Activated naive CD4-positive, alpha-beta T cell treated with anti-CD3 and anti-CD28 coated beads for 36 hours (primary cell): ENCODE measurements at regions not wholly inside any gene's neighbourhood (a gene's known extent, or its start where the extent isn't known, plus 50 kb on each side); places are given as distances from the start of the nearest gene placed in this dataset.
"Not testable (repeated sequence)": the region's sequence is repeated elsewhere in the genome, so short reads cannot be mapped to it uniquely, and the experiment has no call there.

Experiments
- CTCF ChIA-PET: fragments of 350-600 bp; sonication (Branson Sonifier 250); formaldehyde crosslinking; loops from one replicate; lab custom pipeline; 2021; ENCODE audit warnings: antibody characterized with exemption; lab: Charles Lee
- DNase-seq: peaks from one replicate; pipeline ENCODE4 v3.0.0-alpha.2; 2020
- H3K27ac Mint-ChIP-seq: one replicate; pipeline ENCODE4 v1.8.0; 2021; ENCODE audit warnings: mild to moderate bottlenecking, mixed read lengths
- H3K27me3 Mint-ChIP-seq: one replicate; pipeline ENCODE4 v1.8.0; 2021; ENCODE audit warnings: low read depth, mixed read lengths
- H3K36me3 Mint-ChIP-seq: one replicate; pipeline ENCODE4 v1.8.0; 2021; ENCODE audit warnings: low read depth, mixed read lengths
- H3K4me1 Mint-ChIP-seq: one replicate; pipeline ENCODE4 v1.8.0; 2021; ENCODE audit warnings: low read depth, mixed read lengths
- H3K4me3 Mint-ChIP-seq: one replicate; pipeline ENCODE4 v1.8.0; 2021; ENCODE audit warnings: mild to moderate bottlenecking, moderate library complexity, mixed read lengths
- H3K9me3 Mint-ChIP-seq: one replicate; pipeline ENCODE4 v1.8.0; 2021; ENCODE audit warnings: mixed read lengths
- intact Hi-C: fragments of 100-400 bp; cut with micrococcal nuclease; formaldehyde crosslinking; loops from one replicate; pipeline ENCODE4 v1.15.1; 2023

DNA sequence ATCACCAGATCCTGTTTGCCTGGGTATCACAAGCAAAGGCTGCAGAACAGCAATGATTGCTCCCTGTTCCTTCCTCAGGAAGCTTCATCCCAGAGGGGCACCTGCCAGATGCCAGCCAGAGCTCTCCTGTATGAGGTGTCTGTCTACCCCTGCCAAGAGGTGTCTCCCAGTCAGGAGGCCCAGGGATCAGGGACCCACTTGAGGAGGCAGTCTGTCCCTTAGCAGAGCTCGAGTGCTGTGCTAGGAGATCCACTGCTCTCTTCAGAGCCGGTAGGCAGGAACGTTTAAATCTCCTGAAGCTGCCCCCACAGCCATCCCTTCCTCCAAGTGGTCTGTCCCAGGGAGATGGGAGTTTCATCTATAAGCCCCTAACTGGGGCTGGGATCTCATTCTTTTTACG lies 294.6 kb downstream of the BCAT1 start:
- H3K4me3 Mint-ChIP-seq, H3K36me3 Mint-ChIP-seq, DNase-seq, H3K9me3 Mint-ChIP-seq, intact Hi-C loops, H3K27me3 Mint-ChIP-seq, CTCF ChIA-PET, H3K4me1 Mint-ChIP-seq, H3K27ac Mint-ChIP-seq: not testable (repeated sequence)

GRCh38 chr12:24649634-24650033 lies 299.3 kb downstream of the BCAT1 start:
- Mint-ChIP-seq H3K4me3 (no peak overlapping the region), H3K27me3 (no peaks in the 10 kb centered on the region), H3K27ac (no peak overlapping the region), H3K36me3 (no peaks in the 10 kb centered on the region), H3K4me1 (no peaks in the 10 kb centered on the region), H3K9me3 (peaks cover 2% of the 10 kb centered on the region)
- intact Hi-C loops: no loop called here
- DNase-seq: no peak
- CTCF ChIA-PET: no interaction called here

DNA sequence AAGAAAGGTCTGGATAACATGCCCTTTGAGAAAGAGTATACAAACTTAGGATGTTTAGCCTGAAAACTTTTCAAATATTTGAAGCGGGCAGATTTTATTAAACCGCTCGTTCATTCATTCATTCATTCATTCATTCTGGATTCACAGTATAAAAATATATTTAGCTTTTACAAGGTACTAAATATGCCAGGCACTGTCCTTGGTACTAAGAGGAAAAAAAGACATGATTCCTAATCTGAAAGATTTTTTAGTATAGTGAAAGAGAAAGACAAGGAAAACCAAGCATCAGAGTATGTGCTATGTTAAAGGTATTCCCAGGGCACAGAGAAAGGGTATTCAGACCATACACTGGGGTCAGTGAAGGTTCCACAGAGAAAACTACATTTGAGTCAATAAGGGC lies 299.7 kb downstream of the BCAT1 start:
- H3K27ac Mint-ChIP-seq: no peak overlapping the region
- no peaks in the 10 kb centered on the region for H3K36me3 Mint-ChIP-seq
- H3K4me3 Mint-ChIP-seq: no peak overlapping the region
- CTCF ChIA-PET: no interaction called here
- H3K4me1 Mint-ChIP-seq: no peaks in the 10 kb centered on the region
- H3K27me3 Mint-ChIP-seq: no peaks in the 10 kb centered on the region
- intact Hi-C loops: no loop called here
- DNase-seq: no peak
- peaks cover 2% of the 10 kb centered on the region for H3K9me3 Mint-ChIP-seq

DNA sequence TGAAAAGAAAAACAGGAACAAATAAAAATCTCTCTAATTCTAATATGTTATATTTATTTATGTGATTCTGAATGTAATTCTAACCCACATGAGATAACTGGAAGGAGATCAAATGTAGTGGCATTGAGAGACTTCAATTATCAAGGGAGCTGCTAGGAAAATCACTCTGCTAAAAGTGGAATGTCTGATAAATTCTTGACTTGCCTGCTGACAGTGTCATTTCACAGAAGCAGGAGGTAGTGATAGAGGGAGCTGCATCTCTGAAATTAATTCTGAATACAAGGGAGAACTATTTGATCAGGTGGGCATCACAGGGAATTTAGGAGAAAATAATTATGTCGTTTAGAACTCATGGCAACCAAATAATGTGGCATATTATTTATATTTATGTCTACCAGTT lies 303.6 kb downstream of the BCAT1 start:
- Mint-ChIP-seq H3K36me3 (no peaks in the 10 kb centered on the region), H3K27ac (no peak overlapping the region), H3K9me3 (no peaks in the 10 kb centered on the region), H3K4me3 (no peak overlapping the region), H3K27me3 (no peaks in the 10 kb centered on the region), H3K4me1 (no peaks in the 10 kb centered on the region)
- intact Hi-C loops: no loop called here
- no peak for DNase-seq
- CTCF ChIA-PET: no interaction called here

- H3K27ac Mint-ChIP-seq: no peak overlapping the region
- H3K4me1 Mint-ChIP-seq: no peaks in the 10 kb centered on the region
- H3K9me3 Mint-ChIP-seq: no peaks in the 10 kb centered on the region
- no peak for DNase-seq
- H3K27me3 Mint-ChIP-seq: no peaks in the 10 kb centered on the region
- H3K36me3 Mint-ChIP-seq: no peaks in the 10 kb centered on the region
- CTCF ChIA-PET: no interaction called here
- intact Hi-C loops: no loop called here
- no peak overlapping the region for H3K4me3 Mint-ChIP-seq
Observed at GRCh38 chr12:24643120-24644119, 305.5 kb downstream of the BCAT1 start.

DNA sequence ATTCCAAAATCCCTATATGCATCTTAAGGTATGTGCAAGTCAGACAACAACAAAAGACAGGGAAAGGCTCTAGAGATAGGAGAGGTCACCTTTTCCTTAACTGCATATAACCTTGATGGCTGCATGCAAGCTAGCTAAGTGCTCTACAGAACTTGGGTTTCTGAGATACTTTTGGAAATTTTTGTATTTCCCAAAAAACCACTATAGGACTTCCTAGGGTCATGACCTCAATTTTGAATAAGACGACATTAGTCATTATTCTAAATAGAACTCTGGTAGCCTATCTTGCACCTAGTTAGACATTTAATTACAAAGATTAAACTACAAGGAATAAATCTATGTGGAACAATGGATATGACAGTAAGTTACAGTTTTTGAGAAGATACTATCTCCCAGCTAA lies 309.3 kb downstream of the BCAT1 start:
- Mint-ChIP-seq H3K4me1 (no peaks in the 10 kb centered on the region), H3K4me3 (no peak overlapping the region)
- intact Hi-C loops: no loop called here

DNA sequence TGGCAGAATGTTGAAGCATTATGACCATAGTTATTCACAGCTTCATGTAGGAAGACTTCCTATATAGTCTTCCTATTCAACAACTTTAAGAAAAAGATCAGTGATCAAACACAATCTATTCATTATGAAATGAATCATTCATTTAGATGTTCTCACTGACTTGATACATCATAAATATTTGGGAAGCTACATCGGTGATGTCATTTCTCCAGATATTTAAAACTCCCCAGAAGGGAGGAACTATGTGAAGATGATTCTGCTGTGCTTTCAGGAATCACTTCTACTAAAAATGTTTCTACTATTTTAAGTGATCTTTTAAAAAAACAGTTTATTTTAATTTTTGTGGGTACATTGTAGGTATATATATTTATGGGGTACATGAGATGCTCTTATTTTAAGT lies 316.4 kb downstream of the BCAT1 start:
- Mint-ChIP-seq H3K27ac (no peak overlapping the region), H3K4me3 (no peak overlapping the region), H3K36me3 (no peaks in the 10 kb centered on the region), H3K9me3 (peaks cover 3% of the 10 kb centered on the region), H3K27me3 (peaks cover 2% of the 10 kb centered on the region), H3K4me1 (no peaks in the 10 kb centered on the region)
- CTCF ChIA-PET: no interaction called here
- DNase-seq: no peak
- intact Hi-C loops: no loop called here

More for the DNA sequence above, 309.3 kb downstream of the BCAT1 start:
- no peak for DNase-seq
- no peaks in the 10 kb centered on the region for H3K9me3 Mint-ChIP-seq
- no peaks in the 10 kb centered on the region for H3K27me3 Mint-ChIP-seq
- CTCF ChIA-PET: no interaction called here
- no peaks in the 10 kb centered on the region for H3K36me3 Mint-ChIP-seq
- H3K27ac Mint-ChIP-seq: no peak overlapping the region

DNA sequence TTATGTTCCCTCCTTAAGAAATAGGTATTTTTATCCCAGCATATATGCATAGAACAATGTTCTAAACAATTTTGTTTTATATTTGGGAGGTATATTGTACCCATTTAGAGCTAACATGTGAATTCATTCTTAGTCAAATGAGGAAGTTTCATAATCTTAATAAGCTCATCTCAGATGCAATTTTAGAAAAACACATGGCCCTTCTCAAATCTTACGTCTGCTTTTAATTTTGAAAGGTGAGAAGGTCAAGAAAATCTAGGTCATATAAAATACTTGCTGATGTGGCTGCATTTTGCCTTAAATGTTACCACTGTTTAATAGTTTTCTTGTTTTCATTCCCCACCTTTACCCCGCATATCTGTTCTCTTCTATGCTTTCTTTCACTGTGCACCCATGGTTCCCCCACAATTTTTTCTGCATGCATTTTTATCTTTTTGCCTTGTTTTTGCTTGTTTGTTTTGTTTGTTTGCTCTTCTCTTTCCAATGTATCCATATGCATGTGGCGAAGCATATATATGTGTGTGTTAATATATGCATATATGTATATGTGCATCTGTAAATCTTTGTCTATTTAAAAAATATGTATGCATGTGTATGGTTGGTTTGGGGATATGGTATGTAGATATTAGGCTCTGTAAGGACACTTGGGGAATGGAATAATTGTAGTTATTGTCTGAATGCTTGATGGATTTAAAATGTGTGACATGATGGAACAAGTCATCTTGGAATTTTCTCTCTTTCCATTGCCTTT lies 317.1 kb downstream of the BCAT1 start:
- Mint-ChIP-seq H3K36me3 (no peaks in the 10 kb centered on the region), H3K27ac (no peak overlapping the region), H3K4me1 (no peaks in the 10 kb centered on the region), H3K27me3 (peaks cover 2% of the 10 kb centered on the region), H3K4me3 (no peak overlapping the region), H3K9me3 (peaks cover 3% of the 10 kb centered on the region)
- intact Hi-C loops: no loop called here
- no peak for DNase-seq
- CTCF ChIA-PET: no interaction called here

- no peaks in the 10 kb centered on the region for H3K4me1 Mint-ChIP-seq
- intact Hi-C loops: no loop called here
- CTCF ChIA-PET: no interaction called here
- H3K9me3 Mint-ChIP-seq: peaks cover 3% of the 10 kb centered on the region
- peaks cover 2% of the 10 kb centered on the region for H3K27me3 Mint-ChIP-seq
- no peaks in the 10 kb centered on the region for H3K36me3 Mint-ChIP-seq
- H3K4me3 Mint-ChIP-seq: no peak overlapping the region
- no peak overlapping the region for H3K27ac Mint-ChIP-seq
- DNase-seq: no peak
Observed at GRCh38 chr12:24630856-24631255, 318.0 kb downstream of the BCAT1 start.

DNA sequence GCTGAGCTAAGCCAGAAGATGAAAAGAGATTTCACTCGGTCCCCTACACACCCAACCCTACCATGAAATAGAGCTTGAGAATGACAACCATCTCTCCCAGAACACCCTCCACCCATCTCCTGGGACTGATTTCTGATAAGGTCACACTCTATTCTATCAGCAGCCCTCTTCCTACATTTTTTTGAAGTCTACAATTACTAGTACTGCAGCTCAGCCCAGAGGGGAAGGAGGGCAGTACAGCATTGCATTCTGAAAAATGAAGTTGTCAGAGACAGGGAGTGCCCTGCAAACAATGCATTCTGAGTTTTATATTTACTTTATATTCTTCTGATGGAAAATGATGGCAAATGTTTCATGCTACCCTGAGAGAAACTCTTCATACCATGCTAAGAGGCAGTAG lies 318.5 kb downstream of the BCAT1 start:
- H3K36me3 Mint-ChIP-seq: no peaks in the 10 kb centered on the region
- no peak overlapping the region for H3K4me3 Mint-ChIP-seq
- intact Hi-C loops: no loop called here
- no peaks in the 10 kb centered on the region for H3K4me1 Mint-ChIP-seq
- no peak for DNase-seq
- peaks cover 3% of the 10 kb centered on the region for H3K9me3 Mint-ChIP-seq
- H3K27me3 Mint-ChIP-seq: peaks cover 2% of the 10 kb centered on the region
- H3K27ac Mint-ChIP-seq: no peak overlapping the region
- CTCF ChIA-PET: no interaction called here

- CTCF ChIA-PET: no interaction called here
Observed at GRCh38 chr12:24625103-24625502, 323.8 kb downstream of the BCAT1 start.

DNA sequence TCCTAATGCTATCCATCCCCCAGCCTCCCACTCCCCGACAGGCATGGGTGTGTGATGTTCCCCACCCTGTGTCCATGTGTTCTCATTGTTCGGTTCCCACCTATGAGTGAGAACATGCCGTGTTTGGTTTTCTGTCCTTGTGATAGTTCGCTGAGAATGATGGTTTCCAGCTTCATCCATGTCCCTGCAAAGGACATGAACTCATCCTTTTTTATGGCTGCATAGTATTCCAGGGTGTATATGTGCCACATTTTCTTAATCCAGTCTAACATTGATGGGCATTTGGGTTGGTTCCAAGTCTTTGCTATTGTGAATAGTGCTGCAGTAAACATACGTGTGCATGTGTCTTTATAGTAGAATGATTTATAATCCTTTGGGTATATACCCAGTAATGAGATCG lies 328.9 kb downstream of the BCAT1 start:
- H3K9me3 Mint-ChIP-seq: peaks cover 25% of the 10 kb centered on the region
- H3K36me3 Mint-ChIP-seq, H3K27ac Mint-ChIP-seq, H3K27me3 Mint-ChIP-seq, intact Hi-C loops, H3K4me3 Mint-ChIP-seq, DNase-seq, CTCF ChIA-PET, H3K4me1 Mint-ChIP-seq: not testable (repeated sequence)

More at GRCh38 chr12:24625103-24625502, 323.8 kb downstream of the BCAT1 start:
- DNase-seq: no peak
- H3K27me3 Mint-ChIP-seq: peaks cover 4% of the 10 kb centered on the region
- intact Hi-C loops: no loop called here
- no peaks in the 10 kb centered on the region for H3K4me1 Mint-ChIP-seq
- H3K36me3 Mint-ChIP-seq: no peaks in the 10 kb centered on the region
- no peak overlapping the region for H3K27ac Mint-ChIP-seq
- peaks cover 24% of the 10 kb centered on the region for H3K9me3 Mint-ChIP-seq
- H3K4me3 Mint-ChIP-seq: no peak overlapping the region

GRCh38 chr12:24617471-24617870 lies 331.4 kb downstream of the BCAT1 start:
- Mint-ChIP-seq H3K4me1 (no peaks in the 10 kb centered on the region), H3K9me3 (peaks cover 16% of the 10 kb centered on the region), H3K4me3 (no peak overlapping the region), H3K36me3 (no peaks in the 10 kb centered on the region), H3K27me3 (peaks cover 2% of the 10 kb centered on the region), H3K27ac (no peak overlapping the region)
- CTCF ChIA-PET: no interaction called here
- no peak for DNase-seq
- intact Hi-C loops: no loop called here
